UCSD-AML1 (cell line): ENCODE measurements at regions not wholly inside any gene's neighbourhood (a gene's known extent, or its start where the extent isn't known, plus 50 kb on each side); places are given as distances from the start of the nearest gene placed in this dataset.
A peak's percentile ranks its signal among the peaks of the same experiment; 100 is the strongest.

Experiments used
- DNase-seq: peaks from one replicate; lab custom pipeline; 2025; ENCODE audit not compliant: unreplicated experiment; lab: John Stamatoyannopoulos, UW

GRCh38 chr10:110396284-110396651, 91.5 kb upstream of the SMNDC1 start:
- DNase-seq, result no peak

- DNase-seq, result no peak
These were observed 93.1 kb upstream of the SMNDC1 start for GRCh38 chr10:110397856-110398255.

GRCh38 chr10:110398419-110399105, 93.8 kb upstream of the SMNDC1 start:
- DNase-seq, result peak; percentile 66

DNA sequence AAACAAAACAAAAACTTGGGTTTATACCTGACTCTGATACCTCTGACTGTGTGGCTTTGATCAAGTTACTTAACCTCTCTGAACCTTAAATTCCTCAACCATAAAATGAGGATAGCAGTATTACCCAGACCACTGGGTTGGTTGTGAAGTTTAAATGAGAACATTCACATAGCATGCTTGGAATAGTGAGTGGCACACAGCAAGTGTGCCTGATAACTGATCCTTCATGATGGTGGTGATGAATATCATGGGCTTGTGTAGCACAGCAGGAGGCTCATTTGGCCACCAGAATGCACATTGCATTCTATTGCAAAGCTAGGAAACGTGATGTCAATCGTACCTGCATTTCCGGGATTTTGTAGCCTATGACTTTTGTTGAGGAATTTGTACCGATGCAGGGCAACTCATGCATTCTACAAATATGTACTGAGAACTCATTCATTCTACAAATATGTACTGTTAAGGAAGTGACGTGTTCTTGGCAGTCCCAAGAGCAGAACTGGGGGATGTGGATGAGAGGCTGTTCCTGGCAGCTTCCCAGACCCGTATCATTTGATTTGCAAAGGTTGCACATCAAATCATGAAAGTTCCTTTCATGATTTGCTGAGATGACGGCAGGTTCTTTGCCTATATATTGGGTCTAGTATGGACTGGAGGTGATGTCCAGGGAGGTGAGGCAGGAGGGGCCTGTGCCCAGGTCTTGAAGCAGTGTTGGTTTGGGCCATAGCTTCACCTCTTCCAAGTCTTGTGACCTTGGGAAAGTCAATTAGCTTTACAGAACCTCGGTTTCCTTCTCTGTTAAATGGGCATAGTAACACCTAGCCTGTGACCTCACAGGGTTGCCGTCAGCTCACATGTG, 94.6 kb upstream of the SMNDC1 start:
- DNase-seq, result no peak

DNA sequence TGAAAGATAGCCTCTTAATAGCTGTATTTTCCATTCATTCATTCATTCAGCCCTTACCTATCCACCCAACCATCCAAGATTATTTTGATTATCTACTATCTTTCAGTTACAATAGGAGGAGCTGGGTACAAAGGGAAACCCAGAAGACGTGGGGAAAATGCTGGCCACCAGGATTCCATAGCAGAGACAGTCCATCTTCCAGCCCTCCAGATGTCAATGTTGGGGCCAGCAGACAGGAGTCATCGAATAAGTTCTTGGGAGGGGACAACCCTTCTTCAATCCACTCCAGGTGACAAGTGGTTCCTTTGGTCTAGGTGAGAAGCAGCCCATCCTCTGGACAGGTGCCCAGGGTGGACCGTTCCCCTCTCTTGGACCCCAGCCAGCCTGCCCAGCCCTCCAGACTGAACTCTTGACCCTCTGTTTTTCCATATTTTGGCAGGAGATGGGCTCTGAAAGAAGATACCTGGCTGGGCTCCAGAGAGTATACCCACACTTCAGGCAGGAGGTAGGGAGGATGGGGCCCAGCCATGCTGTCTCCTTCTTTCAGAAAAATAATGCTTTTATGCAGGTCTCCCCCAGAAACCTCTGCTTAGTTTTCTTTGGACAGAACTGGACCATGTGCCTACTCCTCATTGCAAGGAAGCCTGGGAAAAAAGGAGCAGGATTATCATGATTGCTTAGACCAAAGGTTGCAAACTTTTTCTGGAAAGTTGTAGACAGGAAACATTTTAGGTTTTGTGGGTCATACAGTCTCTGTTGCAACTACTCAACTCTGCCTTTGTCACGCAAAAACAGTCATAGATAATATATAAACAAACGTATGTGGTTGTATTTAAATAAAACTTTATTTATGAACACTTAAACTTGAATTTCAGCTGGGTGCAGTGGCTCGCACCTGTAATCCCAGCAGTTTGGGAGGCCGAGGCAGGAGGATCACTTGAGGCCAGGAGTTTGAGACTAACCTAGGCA, 95.5 kb upstream of the SMNDC1 start:
- no peak for DNase-seq

GRCh38 chr10:110401401-110402076, 96.2 kb upstream of the DUSP5 start:
- no peak for DNase-seq

- no peak for DNase-seq
These were observed 95.7 kb upstream of the DUSP5 start for GRCh38 chr10:110402077-110402416.

DNA sequence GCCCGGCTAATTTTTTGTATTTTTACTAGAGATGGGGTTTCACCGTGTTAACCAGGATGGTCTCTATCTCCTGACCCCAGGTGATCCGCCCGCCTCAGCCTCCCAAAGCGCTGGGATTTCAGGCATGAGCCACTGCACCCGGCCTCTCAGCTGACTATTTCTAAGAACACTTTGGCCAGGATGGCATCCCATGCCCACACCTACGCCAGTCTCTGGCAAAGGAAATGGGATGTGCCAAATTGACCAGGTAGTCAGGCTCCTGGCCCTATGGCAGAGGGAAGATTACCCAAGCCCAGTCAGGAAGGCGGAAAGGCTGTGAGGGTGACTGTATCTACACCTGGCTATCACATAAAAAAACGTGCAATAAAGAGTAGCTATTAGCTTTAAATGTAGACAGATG, 94.1 kb upstream of the DUSP5 start:
- DNase-seq, result no peak

GRCh38 chr10:110404413-110404812, 93.3 kb upstream of the DUSP5 start:
- DNase-seq, result no peak

GRCh38 chr10:110404825-110405224, 92.9 kb upstream of the DUSP5 start:
- DNase-seq, result no peak

- no peak for DNase-seq
These were observed 92.3 kb upstream of the DUSP5 start for GRCh38 chr10:110405380-110405779.

GRCh38 chr10:110407301-110408170, 90.2 kb upstream of the DUSP5 start:
- DNase-seq, result no peak

DNA sequence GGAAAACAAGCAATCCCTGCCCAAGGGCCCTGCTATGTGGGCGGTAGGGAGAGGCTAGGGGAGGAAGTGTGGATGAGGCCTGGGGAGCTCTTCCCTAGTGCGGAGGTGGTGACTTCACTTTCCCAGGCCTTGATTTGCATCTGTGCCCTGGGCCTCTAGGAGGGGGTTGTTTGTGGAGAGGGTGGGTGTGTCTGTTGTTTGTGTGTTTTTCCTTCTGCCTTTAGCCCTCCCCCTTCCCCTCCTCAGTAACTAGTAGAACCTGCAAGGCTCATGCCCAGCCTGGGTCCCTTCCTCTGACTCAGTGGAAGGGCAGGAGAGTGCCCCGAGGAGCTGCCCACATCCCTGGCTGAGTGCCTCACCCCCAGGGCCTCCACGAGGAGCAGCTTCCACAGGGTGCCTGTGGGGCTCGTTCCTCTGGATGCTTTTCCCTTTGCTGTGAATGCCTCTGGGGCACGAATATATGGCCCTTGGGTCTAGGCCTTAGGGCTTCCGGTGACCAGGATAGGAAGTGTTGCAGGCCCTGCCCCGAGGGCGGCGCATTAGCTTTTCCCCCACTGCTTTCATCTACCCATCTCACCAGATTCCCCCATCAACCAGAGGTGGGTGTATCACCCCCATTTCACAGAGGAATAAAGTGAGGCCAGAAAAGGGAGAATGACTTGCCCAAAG, 89.4 kb upstream of the DUSP5 start:
- DNase-seq, result no peak

DNA sequence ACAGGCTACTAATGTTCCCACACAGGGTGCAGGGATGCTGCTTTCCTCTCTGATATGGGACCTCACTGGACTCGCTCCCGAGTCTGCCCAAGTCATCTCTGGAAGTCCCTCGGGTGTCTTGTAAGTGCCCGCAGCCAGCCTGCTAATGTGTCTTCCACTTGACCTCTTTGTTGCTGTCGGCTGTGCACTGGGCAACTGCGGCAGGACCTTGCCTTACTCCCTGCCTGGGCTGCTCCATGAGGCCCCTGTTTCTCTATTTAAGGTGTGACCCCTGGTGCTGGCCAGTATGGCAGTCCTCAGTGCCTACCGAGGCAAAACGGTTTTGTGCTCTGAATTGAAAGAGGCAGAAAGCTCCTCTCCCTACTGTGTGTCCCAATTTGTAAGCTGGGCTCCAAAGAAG, 88.8 kb upstream of the DUSP5 start:
- DNase-seq, result no peak

DNA sequence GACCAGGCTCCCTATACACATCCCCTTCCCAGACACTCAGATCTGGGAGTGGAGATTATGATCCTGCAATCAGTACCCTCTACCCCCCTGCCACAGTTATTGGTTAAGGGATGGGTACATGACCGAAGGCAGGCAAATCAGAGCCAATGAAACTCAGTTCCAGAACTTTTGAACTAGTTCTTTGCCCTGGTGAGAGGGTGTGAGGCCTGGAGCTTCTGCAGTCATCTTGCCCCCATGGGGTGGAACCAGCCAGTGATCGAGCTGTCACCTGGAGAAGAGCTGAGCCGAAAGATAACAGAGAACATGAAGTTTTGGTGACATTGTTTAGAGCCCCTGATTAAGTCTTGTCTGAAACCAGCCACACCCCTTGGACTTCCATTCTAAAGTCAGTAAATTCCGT, 88.2 kb upstream of the DUSP5 start:
- DNase-seq, result no peak

- no peak for DNase-seq
These were observed 87.8 kb upstream of the DUSP5 start for GRCh38 chr10:110409926-110410325.

GRCh38 chr10:110410329-110411046, 87.2 kb upstream of the DUSP5 start:
- DNase-seq, result no peak

DNA sequence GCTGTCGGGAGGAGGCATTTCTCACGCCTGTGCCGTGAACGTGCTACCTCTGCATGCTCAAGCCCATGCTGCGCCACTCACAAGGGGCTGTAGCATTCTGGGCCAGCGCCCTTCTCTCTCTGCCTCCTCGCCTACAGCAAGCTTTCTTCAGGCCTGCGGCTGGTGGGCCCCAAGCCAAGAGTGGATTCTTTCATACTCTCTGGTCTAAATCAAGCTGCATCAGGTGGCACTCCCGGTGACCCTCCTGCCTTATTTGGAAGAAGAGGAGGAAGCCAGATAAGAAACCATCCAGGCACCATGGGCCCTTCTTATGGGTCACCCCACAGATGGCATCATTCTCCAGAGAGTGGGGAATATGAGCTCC, 86.7 kb upstream of the DUSP5 start:
- DNase-seq, result no peak
